ENCODE measurements at regions not wholly inside any gene's neighbourhood (a gene's known extent, or its start where the extent isn't known, plus 50 kb on each side); places are given as distances from the start of the nearest gene placed in this dataset.

DNA sequence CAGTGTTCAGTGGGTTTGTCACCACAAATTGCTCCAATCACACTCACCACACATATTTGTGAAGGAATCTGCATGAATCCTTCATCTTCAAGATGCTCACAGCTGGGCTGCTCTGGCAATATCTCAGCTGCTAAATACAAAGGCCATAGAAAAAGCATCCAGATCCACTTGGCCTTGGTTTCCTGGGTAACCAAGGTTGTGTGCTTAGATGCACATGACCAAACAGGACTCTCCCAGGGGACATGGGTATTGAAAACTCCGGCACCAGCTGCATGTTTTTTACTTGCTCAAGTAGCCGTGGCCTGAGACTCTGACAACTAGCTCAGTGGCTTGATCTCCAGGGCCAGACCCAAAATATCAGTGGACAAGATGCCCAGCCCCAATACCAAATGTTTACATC is 131.3 kb downstream of the CBLN1 start:
- WGBS, 3 donors: 22 to 46% (median 42%) methylated on average over 2 of the region's 2 CpGs
- DNase-seq: no peak
- ATAC-seq: no peak
- no peak overlapping the region for H3K27ac ChIP-seq
- intact Hi-C loops (cut with DNase I): no loop called here
- no peaks in the 10 kb centered on the region for H3K4me1 ChIP-seq
- H3K36me3 ChIP-seq (ENCODE audit: insufficient read depth in 1 of 2, low read depth in 1 of 2): no peaks in the 10 kb centered on the region
- TF ChIP-seq, protein P1, sequence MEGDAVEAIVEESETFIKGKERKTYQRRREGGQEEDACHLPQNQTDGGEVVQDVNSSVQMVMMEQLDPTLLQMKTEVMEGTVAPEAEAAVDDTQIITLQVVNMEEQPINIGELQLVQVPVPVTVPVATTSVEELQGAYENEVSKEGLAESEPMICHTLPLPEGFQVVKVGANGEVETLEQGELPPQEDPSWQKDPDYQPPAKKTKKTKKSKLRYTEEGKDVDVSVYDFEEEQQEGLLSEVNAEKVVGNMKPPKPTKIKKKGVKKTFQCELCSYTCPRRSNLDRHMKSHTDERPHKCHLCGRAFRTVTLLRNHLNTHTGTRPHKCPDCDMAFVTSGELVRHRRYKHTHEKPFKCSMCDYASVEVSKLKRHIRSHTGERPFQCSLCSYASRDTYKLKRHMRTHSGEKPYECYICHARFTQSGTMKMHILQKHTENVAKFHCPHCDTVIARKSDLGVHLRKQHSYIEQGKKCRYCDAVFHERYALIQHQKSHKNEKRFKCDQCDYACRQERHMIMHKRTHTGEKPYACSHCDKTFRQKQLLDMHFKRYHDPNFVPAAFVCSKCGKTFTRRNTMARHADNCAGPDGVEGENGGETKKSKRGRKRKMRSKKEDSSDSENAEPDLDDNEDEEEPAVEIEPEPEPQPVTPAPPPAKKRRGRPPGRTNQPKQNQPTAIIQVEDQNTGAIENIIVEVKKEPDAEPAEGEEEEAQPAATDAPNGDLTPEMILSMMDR (IDR thresholded peaks at IDR 0.05): no peak
- H3K9me3 ChIP-seq: no peaks in the 10 kb centered on the region
- no peaks in the 10 kb centered on the region for H3K27me3 ChIP-seq (ENCODE audit: insufficient read depth in 3 of 3, low read length in 2 of 3)
- no peak overlapping the region for H3K4me3 ChIP-seq

DNA sequence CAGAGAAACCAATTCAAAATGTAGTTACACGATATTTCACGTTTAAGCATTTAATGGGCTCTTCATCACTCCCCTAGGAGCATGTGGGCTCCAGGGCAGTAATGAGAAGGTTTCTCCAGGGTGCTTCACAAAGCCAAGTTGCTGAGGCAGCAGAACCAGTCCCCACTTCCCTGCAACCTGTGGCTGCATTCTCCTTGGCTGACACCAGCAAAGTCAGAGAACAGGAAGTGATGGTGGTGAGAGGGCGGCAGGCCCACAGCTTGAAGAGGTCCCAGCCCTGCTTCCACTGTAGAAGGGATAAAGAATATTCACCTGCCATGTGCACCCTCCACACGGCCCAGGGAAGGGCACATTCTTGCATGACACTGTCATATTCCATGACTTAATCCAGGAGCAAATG is 133.2 kb downstream of the CBLN1 start:
- Histone ChIP-seq H3K9me3 (no peaks in the 10 kb centered on the region), H3K4me3 (no peak overlapping the region), H3K36me3 (ENCODE audit: insufficient read depth in 1 of 2, low read depth in 1 of 2) (no peaks in the 10 kb centered on the region), H3K27me3 (ENCODE audit: insufficient read depth in 3 of 3, low read length in 2 of 3) (no peaks in the 10 kb centered on the region), H3K27ac (no peak overlapping the region), H3K4me1 (no peaks in the 10 kb centered on the region)
- TF ChIP-seq, protein P1 (IDR thresholded peaks at IDR 0.05): no peak
- 58 to 62% (median 59%) methylated on average over 4 of the region's 4 CpGs for WGBS, 3 donors
- intact Hi-C loops (cut with DNase I): loop anchor here in 1 of 2 donors (10.0 kb wide), 1 partner anchor 56 kb away; no protein-coding TSS in a partner anchor
- ATAC-seq: no peak
- DNase-seq: no peak

DNA sequence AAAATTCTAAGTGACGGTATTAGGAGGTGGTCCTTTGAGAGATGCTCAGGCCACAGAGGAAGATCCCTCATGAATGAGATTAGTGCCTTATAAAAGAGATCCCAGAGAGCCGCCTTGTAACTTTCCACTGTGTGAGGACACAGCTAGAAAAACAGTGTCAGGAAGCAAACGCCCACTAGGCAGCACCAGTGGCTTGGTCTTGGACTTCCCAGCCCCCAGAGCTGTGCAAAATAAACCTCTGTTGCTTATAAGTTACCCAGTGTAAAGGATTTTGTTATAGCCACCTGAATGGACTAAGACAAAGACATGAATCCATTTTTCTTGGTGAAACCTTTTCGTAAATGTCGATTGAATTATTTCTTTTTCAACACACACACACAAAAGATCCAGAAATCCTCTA is 141.0 kb downstream of the CBLN1 start:
- no peaks in the 10 kb centered on the region for H3K4me1 ChIP-seq
- TF ChIP-seq, protein P1 (IDR thresholded peaks at IDR 0.05): no peak

DNA sequence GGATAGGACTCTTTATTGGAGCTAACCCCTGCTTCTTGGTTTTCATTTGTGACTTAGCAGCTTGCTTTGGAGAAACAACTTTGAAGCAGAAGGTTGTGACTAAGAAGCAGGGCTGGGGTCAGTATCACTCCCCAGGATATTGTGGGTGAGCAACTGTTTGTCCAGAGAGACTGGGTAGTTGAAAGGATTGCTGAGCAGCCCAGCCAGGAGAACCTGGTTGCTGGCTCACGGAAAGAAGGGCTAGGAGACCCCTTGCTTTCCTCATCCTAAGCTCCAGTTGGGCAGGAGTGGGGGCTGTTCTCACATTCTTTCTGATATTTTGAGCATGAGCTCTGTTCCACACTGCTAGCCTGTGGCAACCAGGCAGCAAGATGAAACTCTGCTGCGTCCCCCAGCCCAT is 151.2 kb downstream of the CBLN1 start:
- no peak overlapping the region for H3K27ac ChIP-seq
- intact Hi-C loops (cut with DNase I): no loop called here
- TF ChIP-seq, protein P1 (IDR thresholded peaks at IDR 0.05): no peak
- no peaks in the 10 kb centered on the region for H3K36me3 ChIP-seq (ENCODE audit: insufficient read depth in 1 of 2, low read depth in 1 of 2)
- 63 to 74% (median 65%) methylated on average over 2 of the region's 2 CpGs for WGBS, 3 donors
- H3K4me1 ChIP-seq: no peaks in the 10 kb centered on the region
- H3K9me3 ChIP-seq: no peaks in the 10 kb centered on the region
- no peak overlapping the region for H3K4me3 ChIP-seq
- H3K27me3 ChIP-seq (ENCODE audit: insufficient read depth in 3 of 3, low read length in 2 of 3): no peaks in the 10 kb centered on the region
- ATAC-seq (no peak), DNase-seq (no peak)

More for the DNA sequence above, 141.0 kb downstream of the CBLN1 start:
- H3K9me3 ChIP-seq: no peaks in the 10 kb centered on the region
- intact Hi-C loops (cut with DNase I): loop anchor here in 1 of 2 donors (10.0 kb wide), 1 partner anchor 64 kb away; no protein-coding TSS in a partner anchor
- no peak overlapping the region for H3K4me3 ChIP-seq
- H3K27me3 ChIP-seq (ENCODE audit: insufficient read depth in 3 of 3, low read length in 2 of 3): peaks cover 0 to 3% (median 0%) of the 10 kb centered on the region in 3 donors
- WGBS, 3 donors: 58 to 60% (median 58%) methylated on average over 5 of the region's 5 CpGs
- no peak overlapping the region for H3K27ac ChIP-seq
- no peak for ATAC-seq
- no peak for DNase-seq
- H3K36me3 ChIP-seq (ENCODE audit: insufficient read depth in 1 of 2, low read depth in 1 of 2): no peaks in the 10 kb centered on the region

DNA sequence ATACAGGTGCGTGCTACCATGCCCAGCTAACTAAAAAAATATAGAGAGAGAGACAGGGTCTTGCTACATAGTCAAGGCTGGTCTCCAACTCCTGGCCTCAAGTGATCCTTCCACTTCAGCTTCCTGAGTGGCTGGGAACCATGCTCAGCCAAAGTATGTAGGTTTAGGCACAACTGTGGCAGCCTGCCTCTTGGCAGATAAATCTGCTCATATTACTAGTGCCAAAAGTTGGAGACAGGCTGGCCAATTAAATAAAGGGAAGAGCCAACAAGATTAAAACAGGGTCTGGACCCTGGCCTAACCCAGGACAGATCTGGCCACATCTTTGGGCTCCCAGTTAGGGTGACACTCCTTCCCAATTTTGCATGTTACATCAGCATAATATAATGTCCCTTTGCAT is 151.7 kb downstream of the CBLN1 start:
- H3K9me3 ChIP-seq: no peaks in the 10 kb centered on the region
- intact Hi-C loops (cut with DNase I): no loop called here
- TF ChIP-seq, protein P1 (IDR thresholded peaks at IDR 0.05): no peak
- no peaks in the 10 kb centered on the region for H3K27me3 ChIP-seq (ENCODE audit: insufficient read depth in 3 of 3, low read length in 2 of 3)
- no peak for ATAC-seq
- WGBS, 3 donors: 44 to 72% (median 52%) methylated on average over 1 of the region's 1 CpG
- H3K27ac ChIP-seq: no peak overlapping the region
- H3K36me3 ChIP-seq (ENCODE audit: insufficient read depth in 1 of 2, low read depth in 1 of 2): no peaks in the 10 kb centered on the region
- H3K4me1 ChIP-seq: no peaks in the 10 kb centered on the region
- no peak for DNase-seq
- H3K4me3 ChIP-seq: no peak overlapping the region

All from psoas muscle (tissue), 7 donors.